Upper lobe of left lung (tissue), 4 donors: ENCODE measurements at regions not wholly inside any gene's neighbourhood (a gene's known extent, or its start where the extent isn't known, plus 50 kb on each side); places are given as distances from the start of the nearest gene placed in this dataset.

Source experiments
- POLR2A ChIP-seq, 4 donors: fragments of 450-650 bp; IDR thresholded peaks; one replicate each; pipeline ENCODE4 v1.5.1; 2016 to 2017; ENCODE audit warnings: antibody characterized with exemption in 4 of 4, mild to moderate bottlenecking in 2 of 4
- POLR2AphosphoS5 ChIP-seq, 2 donors: sonication (generic); formaldehyde crosslinking; IDR thresholded peaks; one replicate each; pipeline ENCODE4 v1.5.1; 2017; ENCODE audit warnings: antibody characterized with exemption in 2 of 2
- TF ChIP-seq, protein P1 (sequence below), 6 experiments: fragments of 450-650 bp in 4 of 6; fragments of 200-600 bp in 2 of 6; sonication (generic) in 2 of 6; IDR thresholded peaks; one replicate each; pipeline ENCODE4 v1.5.1; 2016 to 2019; ENCODE audit warnings: antibody characterized with exemption in 6 of 6

DNA sequence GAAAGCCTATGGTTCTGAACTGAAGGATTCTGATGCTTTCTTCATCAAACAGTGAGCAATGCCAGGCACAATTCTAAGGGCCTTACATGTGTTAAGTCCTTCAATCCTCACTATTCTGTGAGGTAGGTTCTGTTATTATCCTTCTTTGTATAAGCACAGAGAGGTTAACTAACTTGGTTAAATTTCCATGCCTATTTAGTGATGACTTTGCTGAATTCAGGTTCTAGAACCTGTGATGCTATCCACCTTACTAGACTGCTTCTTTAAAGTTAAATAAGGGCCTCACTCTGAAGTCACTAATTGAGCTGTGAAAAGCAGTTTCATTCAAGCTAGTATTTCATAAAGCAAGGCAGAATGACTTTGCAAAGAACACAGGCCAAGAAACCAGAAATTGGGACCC lies 138.9 kb upstream of the PARP11 start:
- TF ChIP-seq POLR2A (IDR thresholded peaks at IDR 0.05) (no peak), POLR2AphosphoS5 (IDR thresholded peaks at IDR 0.05) (no peak)
- TF ChIP-seq, protein P1, sequence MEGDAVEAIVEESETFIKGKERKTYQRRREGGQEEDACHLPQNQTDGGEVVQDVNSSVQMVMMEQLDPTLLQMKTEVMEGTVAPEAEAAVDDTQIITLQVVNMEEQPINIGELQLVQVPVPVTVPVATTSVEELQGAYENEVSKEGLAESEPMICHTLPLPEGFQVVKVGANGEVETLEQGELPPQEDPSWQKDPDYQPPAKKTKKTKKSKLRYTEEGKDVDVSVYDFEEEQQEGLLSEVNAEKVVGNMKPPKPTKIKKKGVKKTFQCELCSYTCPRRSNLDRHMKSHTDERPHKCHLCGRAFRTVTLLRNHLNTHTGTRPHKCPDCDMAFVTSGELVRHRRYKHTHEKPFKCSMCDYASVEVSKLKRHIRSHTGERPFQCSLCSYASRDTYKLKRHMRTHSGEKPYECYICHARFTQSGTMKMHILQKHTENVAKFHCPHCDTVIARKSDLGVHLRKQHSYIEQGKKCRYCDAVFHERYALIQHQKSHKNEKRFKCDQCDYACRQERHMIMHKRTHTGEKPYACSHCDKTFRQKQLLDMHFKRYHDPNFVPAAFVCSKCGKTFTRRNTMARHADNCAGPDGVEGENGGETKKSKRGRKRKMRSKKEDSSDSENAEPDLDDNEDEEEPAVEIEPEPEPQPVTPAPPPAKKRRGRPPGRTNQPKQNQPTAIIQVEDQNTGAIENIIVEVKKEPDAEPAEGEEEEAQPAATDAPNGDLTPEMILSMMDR (IDR thresholded peaks at IDR 0.05), result no peak
